GM12865 (cell line): ENCODE measurements at regions not wholly inside any gene's neighbourhood (a gene's known extent, or its start where the extent isn't known, plus 50 kb on each side); places are given as distances from the start of the nearest gene placed in this dataset.

Source experiments
- DNase-seq: peaks from one replicate; pipeline ENCODE4 v3.0.0; 2010; ENCODE audit warnings: low read depth
- H3K4me3 ChIP-seq: 2 replicates; pipeline ENCODE4 v1.5.1; 2011; ENCODE audit warnings: mild to moderate bottlenecking, low read depth, low read length, control low read depth
- CTCF ChIP-seq: IDR thresholded peaks from 2 replicates; pipeline ENCODE4 v1.5.1; 2011; ENCODE audit warnings: low read length, control low read depth, low read depth, inconsistent platforms; ENCODE audit not compliant: insufficient read depth; ENCODE audit errors: missing control alignments

DNA sequence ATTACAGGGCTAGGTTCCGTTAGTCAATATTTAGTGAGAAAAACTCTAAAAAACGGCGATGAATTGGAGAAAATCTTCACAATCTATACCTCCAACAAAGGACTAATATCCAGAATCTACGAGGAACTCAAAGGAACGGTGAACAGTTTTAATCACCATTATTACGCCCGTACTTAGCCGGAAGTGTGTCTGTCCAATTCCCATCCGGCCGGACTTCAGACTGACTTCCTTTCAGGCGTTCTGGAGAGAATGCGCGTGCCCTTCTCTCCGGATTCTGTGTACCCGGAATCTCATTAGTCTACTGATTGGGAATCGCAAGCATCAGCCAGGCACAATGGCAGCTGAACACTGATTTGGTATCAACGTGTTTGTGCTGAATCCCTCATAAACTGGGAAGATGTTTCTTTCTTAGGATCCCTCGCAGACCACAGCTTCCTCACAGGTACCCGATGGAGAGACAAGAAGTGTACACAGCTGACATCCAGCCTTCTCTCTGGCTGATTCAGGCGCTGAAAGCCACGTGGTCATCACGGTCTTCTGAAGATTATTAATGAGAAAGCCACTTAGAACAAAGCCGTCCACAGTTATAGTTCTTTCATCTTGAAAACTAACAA, 239.9 kb downstream of the ZNF516 start:
- no peak for DNase-seq
- no peak overlapping the region for H3K4me3 ChIP-seq
- no peak for TF ChIP-seq CTCF

GRCh38 chr18:76252880-76253279, 242.2 kb downstream of the ZNF516 start:
- DNase-seq, result peak; percentile 25
- H3K4me3 ChIP-seq, result no peak overlapping the region
- TF ChIP-seq CTCF, result peak; percentile 38

DNA sequence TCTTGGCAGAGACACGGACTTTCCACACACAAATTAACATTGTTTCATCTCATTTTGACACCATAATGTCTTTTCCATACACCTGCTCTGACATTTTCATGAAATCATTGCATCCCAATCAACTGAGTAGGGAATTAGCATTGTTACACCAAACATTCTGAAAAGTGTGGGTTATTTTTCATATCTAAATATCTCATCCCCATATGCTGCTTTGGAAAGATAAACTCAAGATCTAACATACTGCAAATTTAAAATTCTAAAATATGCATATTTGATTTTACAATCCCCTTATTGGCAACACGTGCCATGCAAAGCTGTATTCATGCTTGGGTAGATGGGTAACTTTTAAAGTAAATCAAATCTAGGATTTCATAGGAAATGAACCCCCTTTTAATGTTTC, 242.9 kb downstream of the ZNF516 start:
- no peak for TF ChIP-seq CTCF
- no peak overlapping the region for H3K4me3 ChIP-seq
- DNase-seq, result no peak

- no peak for DNase-seq
- H3K4me3 ChIP-seq, result no peak overlapping the region
- no peak for TF ChIP-seq CTCF
Measured at GRCh38 chr18:76251691-76252090, 243.4 kb downstream of the ZNF516 start.

DNA sequence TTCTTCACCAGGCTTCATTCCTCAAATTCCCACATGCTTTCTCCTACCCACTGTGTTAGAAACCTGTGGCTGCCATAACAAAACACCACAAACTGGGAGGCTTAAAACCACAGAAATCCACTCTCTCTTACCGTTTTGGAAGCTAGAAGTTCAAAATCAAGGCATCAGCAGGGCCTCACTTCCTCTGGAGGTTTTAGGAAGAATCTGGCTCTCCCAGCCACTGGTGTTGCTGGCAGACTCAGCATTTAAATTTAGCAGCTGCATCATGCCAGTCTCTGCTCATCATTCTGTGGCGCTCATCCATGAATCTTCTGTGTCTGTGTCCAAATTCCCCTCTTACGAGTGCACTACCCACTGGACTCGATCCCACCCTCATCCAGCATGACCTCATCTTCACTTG, 248.5 kb downstream of the ZNF516 start:
- H3K4me3 ChIP-seq, result no peak overlapping the region
- no peak for TF ChIP-seq CTCF
- no peak for DNase-seq

GRCh38 chr18:76234676-76235060, 260.4 kb downstream of the ZNF516 start:
- no peak for TF ChIP-seq CTCF
- DNase-seq, result no peak
- H3K4me3 ChIP-seq, result no peak overlapping the region

DNA sequence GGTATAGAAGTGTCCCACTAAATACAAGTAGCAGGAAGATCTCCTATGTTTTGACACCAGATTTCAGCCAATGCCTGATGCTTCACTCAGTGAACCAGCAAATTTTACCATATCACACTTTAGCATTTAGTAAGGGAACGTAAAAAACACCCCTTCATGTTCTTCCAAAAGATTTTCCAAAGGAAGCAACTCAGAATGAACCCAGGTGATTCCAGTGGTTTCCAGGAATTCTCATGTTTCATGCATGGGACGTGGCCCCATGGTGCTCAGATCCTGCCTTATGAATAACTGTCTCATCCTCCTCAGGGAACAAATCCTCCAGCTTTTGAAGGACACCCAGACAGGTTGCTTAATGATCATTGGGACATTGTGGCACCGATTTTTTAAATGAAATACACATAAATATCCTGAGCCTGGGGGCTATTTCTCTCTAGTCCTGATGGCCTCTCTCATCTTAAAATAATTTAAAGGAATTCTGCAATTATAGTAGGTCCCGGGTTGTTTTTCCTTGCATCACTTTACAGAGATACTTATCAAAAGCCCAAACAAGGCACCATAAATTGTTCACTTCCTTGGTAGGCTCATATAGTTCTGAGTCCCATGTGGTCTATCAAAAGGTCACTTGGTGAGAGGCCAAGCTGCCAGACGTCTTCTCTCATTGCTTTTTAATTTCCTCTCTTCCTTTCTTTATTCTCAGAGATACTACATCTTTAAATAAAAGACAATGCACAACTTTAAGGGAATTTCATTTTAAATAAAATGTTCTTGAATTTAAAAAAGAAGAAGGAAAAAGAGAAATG, 261.0 kb downstream of the ZNF516 start:
- no peak for DNase-seq
- H3K4me3 ChIP-seq, result no peak overlapping the region
- TF ChIP-seq CTCF, result no peak
